SKM-1 (cell line): ENCODE measurements at regions not wholly inside any gene's neighbourhood (a gene's known extent, or its start where the extent isn't known, plus 50 kb on each side); places are given as distances from the start of the nearest gene placed in this dataset.

ENCODE experiments used
- DNase-seq: peaks from one replicate; lab custom pipeline; 2025; ENCODE audit not compliant: unreplicated experiment; lab: John Stamatoyannopoulos, UW

GRCh38 chr11:80899381-80899780 lies 1458.6 kb upstream of the TENM4 start:
- peak; percentile 14 for DNase-seq

DNA sequence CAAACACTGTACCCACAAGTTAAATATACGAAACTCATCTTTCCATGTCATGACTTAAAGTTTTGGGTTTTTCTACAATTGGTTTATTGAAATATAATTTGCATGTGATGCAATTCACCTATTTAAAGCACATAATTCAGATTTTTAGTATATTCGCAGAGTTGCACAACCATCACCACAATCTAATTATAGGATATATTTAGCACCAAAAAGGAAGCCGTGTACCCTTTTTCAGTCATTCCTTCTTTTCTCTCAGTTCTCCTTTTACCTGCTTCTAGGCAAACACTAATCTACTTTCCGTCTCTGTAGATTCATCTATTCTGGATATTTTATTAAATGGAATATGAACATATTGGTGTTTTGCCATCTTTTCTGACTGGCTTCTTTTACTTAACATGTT lies 1458.1 kb upstream of the TENM4 start:
- no peak for DNase-seq

- no peak for DNase-seq
Measured at GRCh38 chr11:80886684-80887083, 1445.9 kb upstream of the TENM4 start.

DNA sequence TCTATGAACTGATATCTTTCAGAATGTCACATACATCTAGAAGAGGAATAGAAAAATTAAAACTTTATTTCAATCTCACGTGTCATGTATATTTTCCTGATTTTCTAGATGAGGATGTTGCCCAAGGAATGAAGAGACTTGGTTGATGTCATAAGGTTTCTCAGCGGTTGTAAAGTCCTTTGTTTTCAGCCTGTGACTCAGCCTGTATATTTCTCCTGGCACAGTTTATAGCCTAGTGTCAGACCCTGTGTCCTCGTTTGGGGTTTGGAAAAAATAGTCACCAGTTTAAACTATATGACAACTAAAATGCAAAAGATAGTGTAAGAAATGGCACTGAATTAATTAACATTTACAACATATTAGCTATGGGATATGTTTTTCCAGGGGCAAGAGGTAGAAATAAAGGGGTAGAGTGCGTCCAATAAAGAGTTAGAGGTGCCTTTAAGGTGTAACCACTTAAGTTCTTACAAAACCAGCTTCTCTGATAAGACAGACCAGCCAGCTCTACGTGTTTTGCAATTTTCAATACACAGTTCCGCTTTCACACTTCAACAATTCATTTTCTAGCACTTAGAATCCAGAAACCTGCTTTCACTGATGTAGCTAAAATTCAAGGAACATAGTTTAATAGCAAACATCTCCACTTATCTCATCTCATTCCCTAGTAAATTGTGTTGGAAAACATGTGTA lies 1432.6 kb upstream of the TENM4 start:
- peak; percentile 75 for DNase-seq

- DNase-seq: no peak
Measured at GRCh38 chr11:80872116-80872728, 1431.4 kb upstream of the TENM4 start.

DNA sequence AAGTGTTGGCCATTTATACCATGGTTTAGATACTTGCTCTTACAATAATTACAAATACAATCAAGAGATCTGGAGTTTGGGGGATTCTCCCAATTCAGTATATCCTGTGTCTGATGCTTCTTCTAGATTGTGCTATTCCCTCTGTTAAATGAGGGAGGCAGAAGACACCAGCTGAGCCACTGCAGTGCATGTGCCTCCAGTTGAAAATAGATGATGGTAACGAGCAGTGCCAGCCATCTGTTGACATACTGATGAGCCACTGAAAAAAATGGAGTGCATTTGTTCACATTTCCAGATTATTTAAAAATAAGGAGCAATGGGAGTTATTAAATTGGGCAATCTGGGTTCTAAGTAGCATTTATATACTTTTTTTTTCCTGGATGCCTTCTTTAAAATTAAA lies 1428.0 kb upstream of the TENM4 start:
- no peak for DNase-seq

DNA sequence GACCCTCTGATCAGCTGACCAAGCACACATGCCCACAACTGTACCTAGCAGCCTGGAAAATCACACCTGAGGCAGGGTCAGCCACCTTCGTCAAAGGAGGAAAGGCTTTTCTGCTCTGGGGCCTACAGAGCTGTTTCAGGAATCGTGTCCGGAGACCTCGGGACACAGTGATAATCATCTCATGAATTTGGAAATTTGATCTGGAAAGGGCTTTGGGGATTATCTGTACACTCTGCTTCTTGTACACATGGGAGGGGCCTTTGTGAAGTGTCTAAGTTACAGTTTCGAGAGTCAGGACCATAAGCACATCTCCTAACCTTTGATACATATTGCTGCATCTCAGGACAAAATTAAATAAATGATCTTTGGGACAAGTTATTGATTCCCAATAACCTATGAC lies 1421.2 kb upstream of the TENM4 start:
- DNase-seq: no peak

DNA sequence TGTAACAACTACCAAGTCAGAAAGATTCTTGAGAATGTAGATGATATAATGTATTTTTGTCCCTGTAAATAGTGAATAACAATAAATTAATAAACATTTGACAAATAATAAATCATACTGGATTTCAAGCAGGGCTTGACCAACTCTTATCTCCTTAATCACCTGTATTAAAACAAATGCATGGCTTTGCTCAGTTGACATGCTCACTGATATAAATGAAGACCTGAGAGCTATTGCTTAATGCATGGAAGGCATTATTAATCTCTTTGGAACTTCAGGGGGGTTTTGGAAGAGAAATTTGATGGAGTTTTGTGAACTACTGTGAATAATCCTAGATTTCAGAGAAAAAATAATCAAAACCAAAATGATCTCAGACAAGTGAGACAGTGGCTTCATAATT lies 1420.4 kb upstream of the TENM4 start:
- no peak for DNase-seq

- no peak for DNase-seq
Measured at GRCh38 chr11:80860632-80861031, 1419.8 kb upstream of the TENM4 start.

DNA sequence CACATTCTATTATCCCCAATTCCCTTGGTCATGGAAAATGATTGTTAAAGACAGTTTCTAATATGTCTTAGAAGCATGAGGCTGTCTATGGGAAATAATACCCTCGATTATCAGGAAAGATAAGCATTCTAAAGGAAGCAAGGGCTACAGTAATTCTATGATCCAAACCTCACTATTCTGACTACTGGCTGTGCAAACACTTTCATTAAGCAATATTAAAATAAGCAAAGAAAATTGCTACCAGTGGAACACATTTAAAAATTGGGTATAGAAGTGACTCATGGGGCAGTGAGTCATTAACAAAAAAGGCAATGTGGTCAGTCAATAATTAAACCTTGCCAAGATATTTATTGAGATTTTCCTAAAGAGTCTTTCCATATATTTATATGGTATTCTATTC lies 1415.2 kb upstream of the TENM4 start:
- DNase-seq: no peak

DNA sequence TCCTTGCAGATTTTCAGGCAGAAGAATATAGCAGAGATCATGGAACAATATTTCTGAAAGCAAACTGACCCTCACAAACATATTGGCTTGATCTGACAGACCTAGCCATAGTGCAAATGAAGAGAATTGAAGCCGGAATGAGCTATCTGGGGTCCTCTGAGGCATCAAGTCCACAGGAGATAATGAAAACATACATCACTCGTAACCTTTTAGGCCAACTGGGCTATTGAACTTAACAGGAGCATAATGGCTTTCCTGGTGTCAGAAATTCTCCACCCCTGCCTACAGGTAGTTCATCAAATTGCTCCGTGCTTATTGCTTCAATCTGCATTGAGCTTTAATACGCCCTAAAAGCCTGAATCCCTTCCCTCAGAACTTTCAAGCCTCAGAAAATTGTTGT lies 1414.6 kb upstream of the TENM4 start:
- DNase-seq: no peak

GRCh38 chr11:80849253-80849652 lies 1408.4 kb upstream of the TENM4 start:
- no peak for DNase-seq

- DNase-seq: no peak
Measured at GRCh38 chr11:80846979-80847378, 1406.1 kb upstream of the TENM4 start.

- DNase-seq: no peak
Measured at GRCh38 chr11:80846442-80846841, 1405.6 kb upstream of the TENM4 start.

GRCh38 chr11:80844110-80844819 lies 1403.4 kb upstream of the TENM4 start:
- no peak for DNase-seq

DNA sequence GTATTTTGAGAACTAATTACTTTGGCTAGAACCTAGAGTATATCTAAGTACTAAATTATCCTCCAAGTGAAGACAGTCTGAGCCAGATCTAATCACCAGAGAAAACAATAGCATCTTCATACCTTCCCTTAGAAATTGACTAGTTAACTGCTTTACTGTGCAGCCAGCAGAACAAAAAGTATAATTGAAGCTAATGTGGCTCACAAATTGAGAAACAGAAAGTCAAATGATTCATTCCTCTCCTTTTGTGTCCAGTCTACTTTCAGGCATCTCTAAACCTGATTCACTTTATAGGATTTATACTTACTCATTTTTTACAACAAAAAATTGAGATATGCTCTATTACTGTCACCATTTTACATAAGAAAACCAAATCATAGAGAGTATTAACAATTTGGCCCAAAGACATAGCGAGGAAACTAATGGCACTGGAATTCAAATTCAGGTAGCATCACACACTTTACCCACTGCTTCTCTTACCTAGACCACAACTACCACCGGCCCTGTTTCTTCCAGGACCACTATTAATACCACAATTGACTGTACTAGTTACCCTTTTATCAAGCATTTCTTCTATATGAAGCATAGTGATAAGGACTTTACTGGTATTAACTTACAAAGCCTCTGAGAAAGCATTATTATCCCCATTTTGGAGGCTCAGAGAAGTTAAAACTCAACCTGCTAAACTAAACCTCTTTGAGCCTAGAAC lies 1402.6 kb upstream of the TENM4 start:
- DNase-seq: no peak

- no peak for DNase-seq
Measured at GRCh38 chr11:80842246-80842645, 1401.4 kb upstream of the TENM4 start.

DNA sequence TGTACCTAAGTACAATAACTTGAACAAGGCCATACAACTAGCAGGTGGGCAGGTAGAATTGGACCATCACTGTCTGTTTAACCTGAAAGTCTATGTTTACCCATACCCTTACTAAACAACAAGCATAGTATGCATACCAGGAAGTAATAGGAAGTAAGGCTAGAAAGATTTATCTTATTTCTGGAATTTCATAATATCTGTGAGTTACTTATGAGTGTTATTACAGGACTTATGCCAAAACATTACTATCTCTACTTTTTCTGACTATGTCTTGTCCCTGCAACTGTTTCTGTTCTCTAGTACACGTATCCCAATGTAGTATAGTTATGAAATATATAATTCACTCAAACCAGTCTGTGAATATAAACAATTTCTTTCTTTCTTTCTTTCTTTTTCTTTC lies 1400.8 kb upstream of the TENM4 start:
- DNase-seq: no peak

- no peak for DNase-seq
Measured at GRCh38 chr11:80838153-80838552, 1397.3 kb upstream of the TENM4 start.

- no peak for DNase-seq
Measured at GRCh38 chr11:80837051-80837450, 1396.2 kb upstream of the TENM4 start.

- DNase-seq: no peak
Measured at GRCh38 chr11:80831374-80831773, 1390.5 kb upstream of the TENM4 start.

DNA sequence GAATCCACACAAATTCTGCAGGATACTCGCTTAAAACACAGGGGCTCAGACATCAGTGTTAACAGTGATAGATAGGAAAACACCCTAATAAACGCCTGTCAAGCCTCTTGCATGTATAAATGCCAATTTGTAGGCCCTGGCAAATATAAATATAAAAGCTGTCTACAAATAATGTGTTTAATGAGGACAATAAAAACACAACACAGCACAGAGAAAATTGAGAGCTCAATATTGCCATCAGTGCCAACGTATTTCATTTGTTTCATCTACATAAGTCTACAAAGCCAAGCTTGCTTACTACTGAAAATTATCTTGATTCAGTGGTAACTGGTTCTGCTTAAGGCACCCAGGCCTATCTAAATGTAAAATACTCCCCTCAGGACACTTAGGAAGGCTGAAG lies 1387.0 kb upstream of the TENM4 start:
- DNase-seq: no peak
